Spleen (tissue), 11 donors: ENCODE measurements at regions not wholly inside any gene's neighbourhood (a gene's known extent, or its start where the extent isn't known, plus 50 kb on each side); places are given as distances from the start of the nearest gene placed in this dataset.

Source experiments
- DNase-seq: peaks from one replicate; pipeline ENCODE4 v3.0.0-alpha.2; 2020
- H3K27ac ChIP-seq, 8 donors: fragments of 200-600 bp; sonication (generic) in 7 of 8; 1 replicate in 4 of 8; 2 replicates in 4 of 8; pipeline versions ENCODE4 v1.5.0 to v1.8.0; 2016 to 2021; ENCODE audit warnings: inconsistent platforms in 4 of 8, mild to moderate bottlenecking in 4 of 8, moderate library complexity in 1 of 8
- H3K27me3 ChIP-seq, 7 donors: fragments of 200-600 bp; sonication (generic) in 6 of 7; replicated peaks in 1 of 7; 1 replicate in 4 of 7; 2 replicates in 3 of 7; pipeline versions ENCODE4 v1.5.0 to v1.8.0; 2016 to 2021; ENCODE audit warnings: inconsistent platforms in 3 of 7, mild to moderate bottlenecking in 1 of 7
- H3K36me3 ChIP-seq, 6 donors: fragments of 200-600 bp; sonication (generic) in 5 of 6; 1 replicate in 4 of 6; 2 replicates in 2 of 6; pipeline versions ENCODE4 v1.5.0 to v1.8.0; 2016 to 2021; ENCODE audit warnings: inconsistent platforms in 2 of 6
- H3K4me1 ChIP-seq, 6 donors: fragments of 200-600 bp; sonication (generic) in 5 of 6; 1 replicate in 3 of 6; 2 replicates in 3 of 6; pipeline versions ENCODE4 v1.5.0 to v1.8.0; 2016 to 2021; ENCODE audit warnings: inconsistent platforms in 3 of 6
- H3K4me3 ChIP-seq, 8 donors: fragments of 200-600 bp; sonication (generic) in 7 of 8; 1 replicate in 4 of 8; 2 replicates in 4 of 8; pipeline versions ENCODE4 v1.5.0 to v1.8.0; 2016 to 2021; ENCODE audit warnings: inconsistent platforms in 4 of 8, mild to moderate bottlenecking in 4 of 8, moderate library complexity in 2 of 8
- H3K9me3 ChIP-seq, 8 donors: fragments of 200-600 bp; sonication (generic) in 7 of 8; 1 replicate in 4 of 8; 2 replicates in 4 of 8; pipeline versions ENCODE4 v1.5.0 to v1.8.0; 2016 to 2021; ENCODE audit warnings: inconsistent platforms in 4 of 8
- CTCF ChIP-seq, 11 experiments: fragments of 200-600 bp in 7 of 11; fragments of 450-650 bp in 4 of 11; sonication (generic) in 4 of 11; IDR thresholded peaks in 8 of 11; conservative IDR thresholded peaks in 3 of 11; 1 replicate in 7 of 11; 2 replicates in 4 of 11; pipeline versions ENCODE4 v1.4.0 to v1.8.0; 2016 to 2021; ENCODE audit warnings: antibody characterized with exemption in 11 of 11, inconsistent platforms in 4 of 11, mild to moderate bottlenecking in 1 of 11
- POLR2A ChIP-seq, 3 donors: fragments of 450-650 bp; IDR thresholded peaks; one replicate each; pipeline ENCODE4 v1.5.1; 2017; ENCODE audit warnings: antibody characterized with exemption in 3 of 3, mild to moderate bottlenecking in 1 of 3
- POLR2AphosphoS5 ChIP-seq, 3 donors: sonication (generic); formaldehyde crosslinking; IDR thresholded peaks; one replicate each; pipeline ENCODE4 v1.5.1; 2017; ENCODE audit warnings: antibody characterized with exemption in 3 of 3
- WGBS, 5 donors: extraction: QIAGEN DNeasy Blood & Tissue Kit in 3 of 5; methylation state at CpG; one replicate each; pipeline versions ENCODE4 v1.1.5 to v1.1.7; 2013 to 2018; 5-methylcytosine and 5-hydroxymethylcytosine counted together
- intact Hi-C: fragments of 100-400 bp; cut with DNase I; formaldehyde crosslinking; loops from one replicate; pipeline ENCODE4 v1.15.0; 2023; ENCODE audit warnings: low total_unique reads
- donor health status: healthy with polysubstance abuse.
- donor health status: DM: no; HTN: no; CAD: no; lungs with moderate emphysema.
- donor health status: DM: no; HTN: no; CAD: no.
- donor health status: Bipolar disorder and iron deficiency.
- donor health status: healthy.
- donor health status: DM: no; HTN: no; CAD: no.
- donor health status: DM: yes; HTN: yes; CAD: no.

GRCh38 chr10:8776926-8777622 is 722.6 kb downstream of the GATA3 start:
- DNase-seq: no peak
- intact Hi-C loops: no loop called here
- no peaks in the 10 kb centered on the region for H3K9me3 ChIP-seq
- WGBS, 5 donors: 34 to 45% (median 39%) methylated on average over 3 of the region's 3 CpGs
- H3K27me3 ChIP-seq: no peaks in the 10 kb centered on the region
- no peaks in the 10 kb centered on the region for H3K36me3 ChIP-seq
- H3K4me3 ChIP-seq: no peak overlapping the region
- H3K27ac ChIP-seq: no peak overlapping the region
- no peak for TF ChIP-seq POLR2A (IDR thresholded peaks at IDR 0.05)
- TF ChIP-seq CTCF (IDR thresholded peaks at IDR 0.05 in 8 of 11, conservative IDR thresholded peaks at IDR 0.05 in 3 of 11): no peak
- no peak for TF ChIP-seq POLR2AphosphoS5 (IDR thresholded peaks at IDR 0.05)
- H3K4me1 ChIP-seq: no peaks in the 10 kb centered on the region

- 65 to 85% (median 73%) methylated on average over 3 of the region's 3 CpGs for WGBS, 5 donors
- intact Hi-C loops: no loop called here
- H3K9me3 ChIP-seq: no peaks in the 10 kb centered on the region
- H3K36me3 ChIP-seq: no peaks in the 10 kb centered on the region
- TF ChIP-seq POLR2A (IDR thresholded peaks at IDR 0.05): no peak
- TF ChIP-seq POLR2AphosphoS5 (IDR thresholded peaks at IDR 0.05): no peak
- TF ChIP-seq CTCF (IDR thresholded peaks at IDR 0.05 in 8 of 11, conservative IDR thresholded peaks at IDR 0.05 in 3 of 11): no peak
- H3K4me3 ChIP-seq: no peak overlapping the region
- no peaks in the 10 kb centered on the region for H3K4me1 ChIP-seq
- no peaks in the 10 kb centered on the region for H3K27me3 ChIP-seq
- no peak for DNase-seq
- no peak overlapping the region for H3K27ac ChIP-seq
Observed at GRCh38 chr10:8778713-8779112, 724.2 kb downstream of the GATA3 start.

DNA sequence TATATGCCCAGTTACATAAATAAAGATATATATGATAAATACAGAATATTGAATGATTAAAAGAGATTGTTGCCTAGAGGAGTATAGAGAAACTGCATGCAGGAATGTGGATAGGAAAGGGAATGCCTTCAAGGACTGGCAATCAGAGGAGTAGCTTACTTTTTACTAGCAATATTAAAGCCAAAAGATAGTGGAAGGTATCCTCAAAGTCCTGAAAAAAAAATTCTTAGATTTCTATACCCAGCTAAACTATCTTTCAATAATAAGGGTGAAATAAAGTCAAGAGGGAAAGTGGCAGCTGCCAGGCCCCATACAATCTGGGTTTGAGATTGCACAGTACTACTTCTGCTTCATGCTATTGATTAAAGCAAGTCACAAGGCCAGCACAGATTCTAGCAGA is 733.2 kb downstream of the GATA3 start:
- intact Hi-C loops: no loop called here
- no peak overlapping the region for H3K4me3 ChIP-seq
- no peak overlapping the region for H3K27ac ChIP-seq
- H3K9me3 ChIP-seq: peaks cover 4 to 36% (median 26%) of the 10 kb centered on the region in 8 donors
- TF ChIP-seq POLR2AphosphoS5 (IDR thresholded peaks at IDR 0.05) (no peak), CTCF (IDR thresholded peaks at IDR 0.05 in 8 of 11, conservative IDR thresholded peaks at IDR 0.05 in 3 of 11) (no peak), POLR2A (IDR thresholded peaks at IDR 0.05) (no peak)
- no peaks in the 10 kb centered on the region for H3K4me1 ChIP-seq
- no peak for DNase-seq
- H3K36me3 ChIP-seq: no peaks in the 10 kb centered on the region
- no peaks in the 10 kb centered on the region for H3K27me3 ChIP-seq

DNA sequence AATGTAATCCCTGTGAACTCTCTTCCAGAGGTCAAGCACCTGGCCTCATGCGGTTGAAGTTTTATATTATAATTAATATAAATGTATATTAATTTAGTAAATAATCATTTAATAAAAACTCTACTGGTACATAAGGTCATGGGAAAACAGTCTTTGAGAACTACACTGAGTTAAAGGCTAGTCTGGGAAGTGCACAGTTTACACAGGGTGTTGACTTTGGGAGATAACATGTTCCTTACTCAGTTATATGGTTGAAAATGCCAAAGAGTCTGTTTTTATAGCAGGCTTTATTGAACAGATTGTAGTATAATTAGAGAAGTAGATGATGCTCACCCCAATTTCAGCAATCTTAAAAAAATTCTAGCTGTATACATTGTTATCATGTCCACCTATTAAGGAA is 735.9 kb downstream of the GATA3 start:
- WGBS, 5 donors: 84 to 94% (median 86%) methylated on average over 1 of the region's 1 CpG
- TF ChIP-seq CTCF (IDR thresholded peaks at IDR 0.05 in 8 of 11, conservative IDR thresholded peaks at IDR 0.05 in 3 of 11): no peak
- no peak for TF ChIP-seq POLR2A (IDR thresholded peaks at IDR 0.05)
- TF ChIP-seq POLR2AphosphoS5 (IDR thresholded peaks at IDR 0.05): no peak
- Histone ChIP-seq H3K27me3 (no peaks in the 10 kb centered on the region), H3K27ac (no peak overlapping the region), H3K4me3 (no peak overlapping the region), H3K9me3 (peaks cover 4 to 36% (median 26%) of the 10 kb centered on the region in 8 donors), H3K4me1 (no peaks in the 10 kb centered on the region), H3K36me3 (no peaks in the 10 kb centered on the region)
- intact Hi-C loops: no loop called here
- no peak for DNase-seq
